HFFc6 (cell line): ENCODE measurements at regions not wholly inside any gene's neighbourhood (a gene's known extent, or its start where the extent isn't known, plus 50 kb on each side); places are given as distances from the start of the nearest gene placed in this dataset.

ENCODE experiments used
- DNase-seq: peaks from one replicate; pipeline ENCODE4 v3.0.0-alpha.2; 2018
- H3K27ac Mint-ChIP-seq: 2 replicates; pipeline ENCODE4 v1.8.0; 2020; ENCODE audit warnings: mild to moderate bottlenecking, mixed read lengths
- H3K27me3 Mint-ChIP-seq: 2 replicates; pipeline ENCODE4 v1.8.0; 2021; ENCODE audit warnings: mild to moderate bottlenecking, moderate library complexity, mixed read lengths; ENCODE audit not compliant: insufficient read depth
- H3K36me3 Mint-ChIP-seq: 2 replicates; pipeline ENCODE4 v1.8.0; 2021; ENCODE audit warnings: low read depth, mixed read lengths
- H3K4me1 Mint-ChIP-seq: 2 replicates; pipeline ENCODE4 v1.8.0; 2020; ENCODE audit warnings: low read depth, mixed read lengths
- H3K4me3 Mint-ChIP-seq: 2 replicates; pipeline ENCODE4 v1.8.0; 2020; ENCODE audit warnings: mild to moderate bottlenecking, moderate library complexity, mixed read lengths
- H3K9me3 Mint-ChIP-seq: 2 replicates; pipeline ENCODE4 v1.8.0; 2020; ENCODE audit warnings: mild to moderate bottlenecking, mixed read lengths
- TF ChIP-seq, protein P1 (sequence below): fragments of 200-600 bp; sonication (generic); IDR thresholded peaks from 2 replicates; pipeline ENCODE4 v1.5.0; 2021; ENCODE audit warnings: antibody characterized with exemption, mild to moderate bottlenecking

DNA sequence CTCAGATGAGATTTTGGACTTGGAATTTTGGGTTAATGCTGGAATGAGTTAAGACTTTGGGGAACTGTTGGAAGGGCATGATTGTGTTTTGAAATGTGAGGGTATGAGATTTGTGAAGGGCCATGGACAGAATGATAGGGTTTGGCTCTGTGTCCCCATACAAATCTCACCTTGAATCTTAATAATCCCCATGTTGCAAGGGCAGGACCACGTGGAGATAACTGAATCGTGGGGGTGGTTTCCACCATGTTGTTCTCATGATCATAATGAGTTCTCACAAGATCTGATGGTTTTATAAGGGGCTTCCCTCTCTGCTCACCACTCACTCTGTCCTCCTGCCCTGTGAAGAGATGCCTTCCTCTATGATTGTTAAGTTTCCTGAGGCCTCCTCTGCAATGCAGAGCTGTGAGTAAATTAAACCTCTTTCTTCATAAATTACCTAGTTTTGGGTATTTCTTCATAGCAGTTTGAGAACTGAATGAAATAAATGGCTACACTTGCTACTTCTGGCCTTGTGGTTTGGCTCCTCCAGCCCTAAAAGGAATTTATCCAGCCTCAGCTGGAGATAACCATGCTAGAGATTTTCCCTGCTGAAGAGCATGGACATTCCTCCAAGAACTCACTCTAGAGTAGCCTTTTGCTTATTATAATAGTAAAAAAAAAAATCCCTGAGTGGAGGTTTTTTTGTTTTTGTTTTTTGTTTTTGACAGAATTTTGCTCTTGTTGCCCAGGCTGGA, 144.3 kb upstream of the TFPI start:
- TF ChIP-seq, protein P1, sequence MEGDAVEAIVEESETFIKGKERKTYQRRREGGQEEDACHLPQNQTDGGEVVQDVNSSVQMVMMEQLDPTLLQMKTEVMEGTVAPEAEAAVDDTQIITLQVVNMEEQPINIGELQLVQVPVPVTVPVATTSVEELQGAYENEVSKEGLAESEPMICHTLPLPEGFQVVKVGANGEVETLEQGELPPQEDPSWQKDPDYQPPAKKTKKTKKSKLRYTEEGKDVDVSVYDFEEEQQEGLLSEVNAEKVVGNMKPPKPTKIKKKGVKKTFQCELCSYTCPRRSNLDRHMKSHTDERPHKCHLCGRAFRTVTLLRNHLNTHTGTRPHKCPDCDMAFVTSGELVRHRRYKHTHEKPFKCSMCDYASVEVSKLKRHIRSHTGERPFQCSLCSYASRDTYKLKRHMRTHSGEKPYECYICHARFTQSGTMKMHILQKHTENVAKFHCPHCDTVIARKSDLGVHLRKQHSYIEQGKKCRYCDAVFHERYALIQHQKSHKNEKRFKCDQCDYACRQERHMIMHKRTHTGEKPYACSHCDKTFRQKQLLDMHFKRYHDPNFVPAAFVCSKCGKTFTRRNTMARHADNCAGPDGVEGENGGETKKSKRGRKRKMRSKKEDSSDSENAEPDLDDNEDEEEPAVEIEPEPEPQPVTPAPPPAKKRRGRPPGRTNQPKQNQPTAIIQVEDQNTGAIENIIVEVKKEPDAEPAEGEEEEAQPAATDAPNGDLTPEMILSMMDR, result no peak
- Mint-ChIP-seq H3K4me3 (no peak overlapping the region), H3K4me1 (peaks cover 11% of the 10 kb centered on the region), H3K36me3 (no peaks in the 10 kb centered on the region), H3K27ac (no peak overlapping the region), H3K9me3 (no peaks in the 10 kb centered on the region), H3K27me3 (no peaks in the 10 kb centered on the region)
- DNase-seq, result no peak

DNA sequence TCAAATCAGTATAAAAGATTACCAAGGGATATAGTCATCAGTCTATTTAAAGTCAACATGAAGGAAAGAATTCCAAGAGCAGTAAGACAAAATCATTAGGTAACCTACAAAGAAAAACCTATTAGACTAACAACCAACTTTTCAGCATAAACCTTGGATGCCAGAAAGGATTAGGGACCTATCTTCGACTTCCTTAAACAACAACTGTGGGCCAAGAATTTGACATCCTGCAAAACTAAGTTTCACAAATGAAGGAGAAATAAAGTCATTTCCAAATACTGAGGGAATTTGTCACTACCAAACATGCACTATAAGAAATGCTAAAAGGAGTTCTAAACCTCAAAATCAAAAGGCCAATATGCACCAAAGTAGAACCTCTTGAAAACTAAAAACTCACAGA, 147.9 kb upstream of the TFPI start:
- Mint-ChIP-seq H3K27me3 (no peaks in the 10 kb centered on the region), H3K4me1 (no peaks in the 10 kb centered on the region), H3K9me3 (no peaks in the 10 kb centered on the region), H3K4me3 (no peak overlapping the region), H3K36me3 (no peaks in the 10 kb centered on the region), H3K27ac (no peak overlapping the region)
- TF ChIP-seq, protein P1, result no peak
- DNase-seq, result no peak

DNA sequence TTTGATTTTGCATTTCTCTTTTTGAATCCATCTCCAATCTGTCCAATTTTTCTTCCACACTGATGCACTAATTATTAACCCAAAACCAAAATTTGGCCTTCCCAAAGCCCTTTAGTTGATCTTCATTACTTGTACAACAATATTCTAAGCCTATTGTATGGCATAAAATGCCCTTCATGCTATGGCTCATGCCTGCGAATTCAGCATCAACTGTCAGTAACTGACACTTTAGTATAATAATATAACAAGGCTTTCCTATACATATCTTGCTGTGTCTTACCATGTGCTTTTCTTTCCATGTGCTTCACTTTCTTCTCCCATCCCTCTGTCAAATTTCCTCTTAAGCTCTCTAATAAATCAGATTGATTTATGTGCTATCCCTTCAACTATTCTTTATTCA, 154.0 kb upstream of the TFPI start:
- Mint-ChIP-seq H3K27me3 (no peaks in the 10 kb centered on the region), H3K9me3 (no peaks in the 10 kb centered on the region), H3K27ac (no peak overlapping the region), H3K36me3 (no peaks in the 10 kb centered on the region), H3K4me1 (no peaks in the 10 kb centered on the region; the same call in 1 of the 2 replicates), H3K4me3 (no peak overlapping the region)
- no peak for DNase-seq
- TF ChIP-seq, protein P1, result no peak

DNA sequence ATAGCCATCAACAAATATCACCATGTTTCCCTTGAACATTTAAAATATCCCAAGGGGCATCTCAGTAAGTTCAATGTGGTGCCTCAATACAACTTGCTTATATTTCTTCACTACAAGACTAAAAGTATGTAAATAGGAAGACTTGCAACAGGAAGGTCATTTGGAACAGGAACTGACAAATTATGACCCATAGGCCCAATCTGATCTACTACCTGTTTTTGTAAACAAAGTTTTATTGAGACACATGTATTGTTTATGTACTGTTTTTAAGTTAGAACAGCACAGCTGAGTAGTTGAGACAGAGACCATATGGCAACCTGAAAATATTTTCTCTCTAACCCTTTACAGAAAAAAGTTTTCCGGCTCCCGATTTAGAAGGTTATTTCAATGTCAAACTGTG, 154.8 kb upstream of the TFPI start:
- H3K9me3 Mint-ChIP-seq, result no peaks in the 10 kb centered on the region

DNA sequence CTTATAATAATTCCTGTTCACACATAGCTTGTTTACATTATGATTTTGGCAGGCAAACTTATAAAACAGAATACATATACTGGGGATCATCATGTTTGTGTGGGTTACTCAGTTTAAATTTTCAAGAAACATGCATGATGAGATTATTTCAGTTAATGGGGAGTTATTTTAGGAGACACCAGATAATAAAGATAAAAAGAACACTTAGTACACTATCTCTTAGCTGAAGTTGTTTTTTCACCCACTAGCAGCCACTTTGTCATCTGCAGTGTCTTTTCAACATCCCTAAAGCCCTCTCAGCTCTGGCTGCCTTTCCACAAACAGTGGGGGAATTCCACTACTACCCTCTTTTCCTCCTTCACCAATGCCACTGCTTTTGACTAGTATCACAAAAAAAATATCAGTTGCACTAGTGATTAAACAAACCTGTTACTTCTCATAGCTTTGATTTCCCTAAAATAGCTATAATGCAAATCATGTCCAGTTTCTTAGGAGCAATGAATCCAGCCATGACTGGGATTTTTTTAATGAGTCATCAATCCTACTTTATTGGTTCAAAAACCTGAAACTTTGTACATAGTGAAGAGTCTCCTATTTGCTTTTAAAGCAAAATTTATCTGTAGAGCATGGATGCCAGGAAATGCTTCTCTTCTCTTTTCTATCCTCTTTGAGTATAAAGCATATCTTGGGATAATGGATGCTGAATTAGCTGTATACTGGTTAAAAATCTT, 156.7 kb upstream of the TFPI start:
- DNase-seq, result no peak
- H3K27me3 Mint-ChIP-seq, result no peaks in the 10 kb centered on the region
- H3K36me3 Mint-ChIP-seq, result no peaks in the 10 kb centered on the region
- no peak overlapping the region; the same call in 1 of the 2 replicates for H3K27ac Mint-ChIP-seq
- H3K4me3 Mint-ChIP-seq, result no peak overlapping the region
- TF ChIP-seq, protein P1, result no peak
- H3K9me3 Mint-ChIP-seq, result no peaks in the 10 kb centered on the region
- H3K4me1 Mint-ChIP-seq, result no peaks in the 10 kb centered on the region; the same call in 1 of the 2 replicates

More for the DNA sequence above, 154.8 kb upstream of the TFPI start:
- H3K4me1 Mint-ChIP-seq, result no peaks in the 10 kb centered on the region; the same call in 1 of the 2 replicates
- no peaks in the 10 kb centered on the region for H3K27me3 Mint-ChIP-seq
- TF ChIP-seq, protein P1, result no peak
- H3K27ac Mint-ChIP-seq, result no peak overlapping the region
- no peak for DNase-seq
- no peaks in the 10 kb centered on the region for H3K36me3 Mint-ChIP-seq
- no peak overlapping the region for H3K4me3 Mint-ChIP-seq
